ENCODE measurements at regions not wholly inside any gene's neighbourhood (a gene's known extent, or its start where the extent isn't known, plus 50 kb on each side); places are given as distances from the start of the nearest gene placed in this dataset.

DNA sequence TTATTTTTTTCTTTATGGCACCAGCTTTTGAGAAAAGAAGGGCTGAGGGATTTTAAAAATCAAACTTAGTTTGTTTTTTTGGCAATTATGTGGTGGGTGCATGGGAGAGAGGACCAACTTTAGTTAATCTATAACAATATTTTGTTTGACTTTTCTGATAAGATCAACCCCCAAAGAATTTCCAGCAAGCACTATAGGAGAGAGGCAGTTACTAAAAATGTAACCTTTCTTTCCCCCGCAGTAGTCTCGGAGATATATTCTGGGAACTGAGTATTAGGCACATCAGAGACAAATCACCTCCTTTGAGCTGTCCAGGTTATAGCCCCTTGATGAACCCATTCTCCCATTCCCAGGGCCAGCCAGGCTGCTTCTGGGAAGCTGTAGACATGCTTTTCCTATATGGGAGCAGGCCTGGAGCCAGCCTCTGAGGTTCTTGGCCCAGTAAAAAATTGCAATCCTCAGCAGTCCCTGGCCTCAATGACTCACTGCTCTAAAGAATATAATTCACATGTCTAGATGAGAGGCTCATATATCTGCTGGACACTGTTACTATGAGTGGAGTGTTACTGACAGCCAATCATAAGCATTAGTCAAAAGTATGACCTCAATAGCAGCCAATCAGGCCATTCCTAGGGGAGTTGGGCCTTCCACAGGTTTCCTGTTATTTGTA, 138.3 kb upstream of the AGBL1 start:
- no peak for DNase-seq (ENCODE audit: low read depth in 3 of 3, low spot score in 1 of 3)

GRCh38 chr15:85942632-85943031, 137.0 kb upstream of the AGBL1 start:
- DNase-seq (ENCODE audit: low read depth in 3 of 3, low spot score in 1 of 3), result no peak

DNA sequence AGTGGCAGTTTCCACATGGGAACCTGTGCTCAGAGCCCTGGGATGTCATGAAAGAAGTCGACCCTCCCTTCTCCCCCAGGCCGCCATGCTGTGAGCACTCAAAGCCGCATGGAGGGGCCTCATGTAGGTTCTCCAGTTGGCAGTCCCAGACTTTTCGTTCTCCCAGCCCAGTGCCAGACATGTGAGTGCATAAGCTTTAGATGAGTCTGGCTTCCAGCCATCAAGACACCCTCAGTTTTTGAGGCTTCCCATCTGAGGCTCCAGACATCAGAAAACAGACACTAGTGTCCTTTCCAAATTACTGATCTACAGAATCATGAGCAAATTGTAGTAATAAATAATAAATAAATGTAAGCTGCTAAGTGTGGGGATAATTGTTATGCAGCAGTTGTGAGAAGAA, 136.5 kb upstream of the AGBL1 start:
- no peak for DNase-seq (ENCODE audit: low read depth in 3 of 3, low spot score in 1 of 3)

DNA sequence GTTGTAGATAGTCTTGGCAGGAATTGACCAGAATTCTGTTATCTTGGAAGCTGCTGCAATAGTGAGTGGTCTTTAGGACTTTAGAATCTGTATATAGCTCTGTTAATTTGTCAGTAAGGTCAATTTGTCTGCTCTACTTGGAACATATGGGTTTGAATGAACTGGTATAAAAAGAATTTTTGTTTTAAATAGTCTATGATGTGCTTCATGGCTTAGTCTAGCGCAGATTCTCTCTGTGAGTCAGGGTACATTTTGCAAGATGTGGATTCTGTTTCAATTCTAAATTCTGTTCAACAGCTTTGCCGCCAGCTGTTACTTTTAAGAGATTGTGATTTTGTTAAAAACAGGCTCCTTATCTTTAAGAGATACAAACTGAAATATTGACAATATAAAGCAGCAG, 135.9 kb upstream of the AGBL1 start:
- no peak for DNase-seq (ENCODE audit: low read depth in 3 of 3, low spot score in 1 of 3)

- no peak for DNase-seq (ENCODE audit: low read depth in 3 of 3, low spot score in 1 of 3)
Observed at GRCh38 chr15:85947021-85947420, 132.7 kb upstream of the AGBL1 start.

- no peak for DNase-seq (ENCODE audit: low read depth in 3 of 3, low spot score in 1 of 3)
Observed at GRCh38 chr15:85947936-85948335, 131.7 kb upstream of the AGBL1 start.

- no peak for DNase-seq (ENCODE audit: low read depth in 3 of 3, low spot score in 1 of 3)
Observed at GRCh38 chr15:85950101-85950500, 129.6 kb upstream of the AGBL1 start.

GRCh38 chr15:85954586-85954985, 125.1 kb upstream of the AGBL1 start:
- DNase-seq (ENCODE audit: low read depth in 3 of 3, low spot score in 1 of 3), result no peak

- no peak for DNase-seq (ENCODE audit: low read depth in 3 of 3, low spot score in 1 of 3)
Observed at GRCh38 chr15:85955501-85956391, 123.9 kb upstream of the AGBL1 start.

GRCh38 chr15:85956532-85957275, 123.0 kb upstream of the AGBL1 start:
- no peak for DNase-seq (ENCODE audit: low read depth in 3 of 3, low spot score in 1 of 3)

DNA sequence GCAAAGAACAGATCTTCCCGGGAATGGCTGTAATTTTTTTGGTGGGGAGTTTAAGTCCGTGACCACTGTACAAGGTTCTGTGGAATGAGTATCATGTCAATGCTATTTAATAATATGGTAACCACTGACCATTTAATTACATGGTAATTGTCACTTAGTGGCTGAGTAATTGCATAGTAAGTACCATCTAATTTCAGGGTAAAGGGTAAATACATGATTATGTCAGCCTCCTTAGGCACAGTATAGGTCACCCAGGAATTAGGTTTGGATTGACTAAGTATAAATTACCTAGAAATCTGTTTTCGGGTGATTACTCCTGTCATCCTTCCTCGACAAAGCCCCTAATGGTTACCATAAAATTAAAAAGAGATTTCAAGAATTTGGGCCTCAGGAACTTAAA, 120.1 kb upstream of the AGBL1 start:
- no peak for DNase-seq (ENCODE audit: low read depth in 3 of 3, low spot score in 1 of 3)

- no peak for DNase-seq (ENCODE audit: low read depth in 3 of 3, low spot score in 1 of 3)
Observed at GRCh38 chr15:85960381-85960780, 119.3 kb upstream of the AGBL1 start.

GRCh38 chr15:85961821-85962220, 117.8 kb upstream of the AGBL1 start:
- no peak for DNase-seq (ENCODE audit: low read depth in 3 of 3, low spot score in 1 of 3)

DNA sequence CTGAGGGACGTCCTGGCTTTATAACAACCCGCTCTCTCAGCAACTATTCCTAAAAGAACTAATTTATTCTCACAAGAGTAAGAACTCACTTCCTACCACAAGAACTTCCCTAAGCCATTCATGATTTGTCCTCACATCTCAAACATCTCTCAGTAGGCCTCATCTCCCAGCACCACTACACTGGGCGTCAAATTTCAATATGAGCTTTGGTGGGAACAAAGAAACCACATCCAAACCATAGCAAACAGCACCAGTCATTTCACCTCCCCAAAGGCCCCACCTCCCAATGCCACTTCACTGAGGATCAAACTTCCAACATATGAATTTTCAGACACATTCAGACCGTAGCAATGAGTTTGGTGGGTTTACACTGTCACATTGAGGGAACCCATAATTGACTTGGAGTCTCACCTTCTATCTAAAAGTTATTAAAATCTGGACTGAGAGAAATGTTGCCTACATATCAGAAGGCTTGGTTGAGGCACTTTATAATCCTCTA, 116.4 kb upstream of the AGBL1 start:
- no peak for DNase-seq (ENCODE audit: low read depth in 3 of 3, low spot score in 1 of 3)

- no peak for DNase-seq (ENCODE audit: low read depth in 3 of 3, low spot score in 1 of 3)
Observed at GRCh38 chr15:85964471-85964870, 115.2 kb upstream of the AGBL1 start.

DNA sequence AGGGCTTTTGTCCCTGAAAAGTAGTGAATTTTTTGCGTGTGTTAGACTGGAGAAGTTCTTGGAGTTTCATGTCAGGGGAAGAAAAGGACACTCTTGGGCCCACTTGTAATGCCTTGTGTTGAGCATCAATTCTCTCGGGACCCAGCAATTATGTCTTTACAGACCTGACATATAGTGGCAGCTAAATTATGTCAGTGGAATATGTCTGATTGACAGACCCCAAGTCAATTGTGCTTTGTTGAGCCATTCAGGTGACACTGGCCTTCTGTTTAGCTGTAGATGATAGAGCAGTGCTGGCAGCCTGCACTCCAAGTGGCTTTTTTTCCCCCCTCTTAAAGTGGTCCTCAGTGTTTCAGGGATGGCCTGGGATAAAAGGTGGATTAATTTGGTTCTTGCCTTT, 112.1 kb upstream of the AGBL1 start:
- DNase-seq (ENCODE audit: low read depth in 3 of 3, low spot score in 1 of 3), result no peak

- no peak for DNase-seq (ENCODE audit: low read depth in 3 of 3, low spot score in 1 of 3)
Observed at GRCh38 chr15:85972805-85973540, 106.7 kb upstream of the AGBL1 start.

DNA sequence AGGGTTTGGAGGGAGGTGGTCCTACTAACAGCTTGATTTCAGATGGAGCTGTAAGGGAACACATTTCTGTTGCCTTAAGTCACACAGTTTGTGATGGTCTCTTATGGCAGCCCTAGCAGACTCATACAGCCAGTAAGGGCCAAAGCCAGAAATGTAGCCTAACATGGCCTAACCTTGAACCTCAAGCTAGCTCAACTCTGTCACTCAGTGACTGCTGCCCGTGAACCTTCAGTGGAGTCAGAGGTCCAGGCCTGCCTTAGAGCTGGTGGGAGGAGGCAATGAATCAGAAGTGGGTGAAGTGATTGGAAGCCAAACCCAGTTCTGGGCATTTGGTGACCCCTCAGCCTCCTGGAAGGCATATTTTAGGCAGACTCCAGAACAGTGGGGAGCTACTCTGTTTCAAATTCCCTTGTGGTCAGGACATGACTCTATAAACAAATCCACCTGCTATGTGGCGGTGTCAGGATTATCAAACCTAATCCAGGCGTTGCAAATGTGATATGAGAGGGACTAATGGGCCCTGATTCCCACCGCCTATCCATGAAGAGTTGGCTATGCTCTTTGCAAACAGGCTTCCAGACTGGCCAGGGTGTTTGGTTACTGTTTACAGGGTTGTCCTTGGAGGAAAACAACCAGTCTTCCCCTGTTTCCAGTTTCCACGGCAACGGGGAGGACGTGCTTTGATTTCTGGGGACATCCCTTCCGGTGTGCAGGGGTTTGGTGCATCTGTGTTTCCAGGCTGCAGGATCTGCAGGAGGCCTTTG, 105.9 kb upstream of the AGBL1 start:
- DNase-seq (ENCODE audit: low read depth in 3 of 3, low spot score in 1 of 3), result no peak

DNA sequence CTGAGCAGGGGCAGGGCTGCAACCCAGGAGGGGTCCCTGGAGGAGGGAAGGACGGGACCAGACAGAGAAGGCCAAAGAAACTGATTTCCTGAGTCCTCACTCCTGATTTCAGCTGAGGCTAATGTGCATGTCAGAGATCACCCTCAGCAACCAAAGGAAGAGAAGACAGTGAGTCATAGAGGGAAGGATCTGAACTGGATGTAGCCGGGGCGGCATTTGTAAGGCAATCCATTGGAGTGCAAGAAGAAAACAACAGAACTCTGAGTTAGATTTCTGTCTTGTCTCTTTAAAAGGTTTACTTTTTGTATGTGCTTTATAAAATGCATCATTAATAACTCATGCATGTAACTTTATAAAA, 105.3 kb upstream of the AGBL1 start:
- DNase-seq (ENCODE audit: low read depth in 3 of 3, low spot score in 1 of 3), result no peak

DNA sequence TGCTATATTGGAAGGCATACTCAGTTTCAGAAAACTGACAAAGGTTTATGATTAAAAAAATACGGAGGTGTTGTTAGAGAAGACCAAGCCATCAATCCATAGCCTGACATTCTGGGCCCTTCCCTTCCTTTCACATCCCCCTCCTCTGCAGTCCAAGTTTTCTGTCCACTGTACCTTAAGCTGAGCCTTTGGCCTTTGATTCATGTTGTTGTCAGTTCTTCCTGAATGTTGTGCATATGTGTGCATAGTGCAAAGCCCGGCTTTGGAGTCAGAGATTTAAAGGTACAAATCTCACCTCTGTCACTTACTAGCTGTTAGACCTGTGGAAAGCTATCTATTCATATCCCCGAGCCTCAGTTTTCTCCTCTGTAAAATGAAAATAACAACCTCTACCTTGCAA, 104.9 kb upstream of the AGBL1 start:
- no peak for DNase-seq (ENCODE audit: low read depth in 3 of 3, low spot score in 1 of 3)

Data from stimulated activated CD4-positive, alpha-beta T cell treated with anti-CD3 and anti-CD28 coated beads, TNF-alpha, amount 100 ng/mL, for 1 hour (primary cell).